Retina (tissue), 1 donor: ENCODE measurements at regions not wholly inside any gene's neighbourhood (a gene's known extent, or its start where the extent isn't known, plus 50 kb on each side); places are given as distances from the start of the nearest gene placed in this dataset.
"Not testable (repeated sequence)": the region's sequence is repeated elsewhere in the genome, so short reads cannot be mapped to it uniquely, and the experiment has no call there.

Experiments
- DNase-seq: peaks from one replicate; pipeline ENCODE4 v3.0.0-alpha.2; 2016

- no peak for DNase-seq
Observed at GRCh38 chr4:124874172-124874450, 161.6 kb upstream of the ANKRD50 start.

GRCh38 chr4:124873361-124874171 lies 161.0 kb upstream of the ANKRD50 start:
- DNase-seq: no peak

DNA sequence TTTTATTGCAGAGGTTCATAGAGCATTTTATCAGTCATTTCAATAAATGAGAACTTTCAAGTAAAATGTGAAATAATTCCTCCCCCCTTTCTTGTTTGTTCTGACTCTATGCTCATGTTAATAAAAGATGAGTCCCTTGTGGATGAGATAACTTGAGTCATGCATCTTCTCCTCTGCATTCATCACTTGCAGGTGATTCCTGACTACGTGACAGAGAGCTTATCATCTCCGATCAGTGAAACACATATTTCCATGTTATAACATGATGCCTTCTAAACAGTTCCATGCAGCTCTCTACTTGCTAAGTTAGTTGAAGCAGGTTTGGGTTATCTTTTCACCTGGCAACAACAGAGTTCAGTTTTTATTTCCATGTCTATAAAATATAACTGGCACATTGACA lies 160.1 kb upstream of the ANKRD50 start:
- no peak for DNase-seq

DNA sequence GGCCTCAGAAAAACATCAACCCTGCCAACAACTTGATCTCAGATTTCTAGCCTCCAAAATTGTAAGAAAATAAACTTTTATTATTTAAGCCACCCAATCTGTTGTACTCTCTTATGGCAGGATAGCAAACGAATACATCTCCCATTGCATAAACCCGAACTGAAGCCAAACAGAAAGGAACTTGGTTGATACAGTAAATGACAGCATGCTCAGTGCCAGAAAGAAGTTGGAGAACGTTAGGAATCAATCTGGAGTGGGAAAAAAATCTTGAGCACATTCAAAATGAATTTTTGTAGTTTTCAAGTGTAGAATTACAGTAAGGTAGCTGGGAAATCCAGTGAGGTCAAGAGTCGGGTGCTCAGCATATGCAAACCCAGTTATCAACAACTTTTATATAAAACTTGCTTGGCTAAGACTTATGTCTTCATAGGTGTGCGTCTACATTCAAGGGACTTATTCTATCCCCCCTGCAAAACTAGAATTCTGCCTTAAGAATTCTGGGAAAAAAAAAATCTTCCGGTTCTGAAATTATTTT lies 157.5 kb upstream of the ANKRD50 start:
- no peak for DNase-seq

- no peak for DNase-seq
Observed at GRCh38 chr4:124868495-124868894, 156.0 kb upstream of the ANKRD50 start.

DNA sequence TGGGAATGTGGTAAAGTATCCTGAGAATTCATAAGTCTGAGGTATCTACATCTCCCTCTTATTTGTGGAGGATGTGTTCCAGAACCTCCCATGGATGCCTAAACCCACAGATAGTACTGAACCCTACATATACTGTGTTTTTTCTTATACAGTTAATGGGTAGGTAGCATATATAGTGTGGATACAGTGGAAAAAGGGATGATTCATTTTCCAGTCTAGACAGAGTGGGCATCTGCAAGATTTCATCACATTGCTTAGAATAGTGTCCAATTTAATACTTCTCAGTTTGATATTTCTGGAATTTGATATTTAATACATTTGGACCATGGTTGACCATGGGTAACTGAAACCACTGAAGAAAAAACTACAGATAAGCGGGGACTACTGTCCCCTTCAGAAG lies 155.0 kb upstream of the ANKRD50 start:
- DNase-seq: no peak

- no peak for DNase-seq
Observed at GRCh38 chr4:124866301-124866700, 153.8 kb upstream of the ANKRD50 start.

GRCh38 chr4:124863040-124863545 lies 150.6 kb upstream of the ANKRD50 start:
- DNase-seq: no peak

DNA sequence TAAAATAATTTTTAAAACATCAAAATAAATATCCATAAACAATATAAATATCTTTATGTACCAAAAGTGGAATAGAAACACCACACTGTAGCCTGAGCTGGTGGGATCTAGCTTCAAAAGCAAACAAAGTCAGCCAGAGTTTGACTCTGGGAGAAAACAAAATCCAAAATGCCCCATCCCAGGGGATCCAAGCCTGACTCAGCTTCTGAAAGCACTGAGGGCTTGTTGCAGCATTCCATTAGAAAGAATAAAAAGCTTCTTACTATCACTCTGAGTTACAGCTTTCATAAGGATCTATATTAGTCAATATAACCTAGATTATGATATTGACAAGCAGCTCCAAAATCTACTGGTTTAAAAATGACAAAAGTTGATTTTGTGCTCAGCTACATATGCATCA lies 149.7 kb upstream of the ANKRD50 start:
- DNase-seq: no peak

DNA sequence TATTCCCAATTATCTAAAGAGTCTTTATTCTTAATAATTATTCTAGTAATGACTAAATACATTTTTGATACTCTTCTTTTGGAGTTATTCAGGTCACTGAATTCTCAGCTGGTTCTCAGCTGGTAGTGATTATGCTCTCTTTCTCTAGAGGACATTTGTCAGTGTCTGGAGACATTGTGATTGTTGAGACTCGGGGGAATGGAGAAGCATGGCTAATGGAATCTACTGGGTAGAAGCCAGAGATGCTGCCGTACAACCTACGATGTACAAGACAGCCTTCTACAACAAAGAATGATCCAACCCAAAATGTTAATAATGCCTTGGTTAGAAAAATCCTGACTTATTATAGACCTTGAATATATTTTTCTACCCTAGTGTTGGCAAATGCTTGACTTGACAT lies 149.2 kb upstream of the ANKRD50 start:
- no peak for DNase-seq

DNA sequence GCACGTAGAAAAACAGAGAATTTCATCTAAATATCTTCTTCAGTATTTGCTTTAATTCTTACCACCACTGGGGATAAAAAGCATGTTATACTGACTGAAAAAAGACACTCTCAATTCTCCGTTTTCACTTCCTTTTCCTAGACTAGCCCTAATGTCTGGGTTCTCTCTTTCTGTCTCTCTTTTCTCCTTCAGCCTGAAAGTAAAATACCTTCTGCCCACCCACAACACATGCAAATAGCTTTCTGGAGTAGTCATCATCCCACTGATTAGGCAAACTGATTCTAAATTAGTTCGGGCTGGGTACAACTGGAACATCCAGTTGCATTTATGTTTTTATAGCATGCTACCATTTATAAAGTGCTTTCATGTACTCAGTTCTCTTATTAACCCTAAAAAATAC lies 142.4 kb upstream of the ANKRD50 start:
- DNase-seq: no peak

- no peak for DNase-seq
Observed at GRCh38 chr4:124851741-124852140, 139.2 kb upstream of the ANKRD50 start.

DNA sequence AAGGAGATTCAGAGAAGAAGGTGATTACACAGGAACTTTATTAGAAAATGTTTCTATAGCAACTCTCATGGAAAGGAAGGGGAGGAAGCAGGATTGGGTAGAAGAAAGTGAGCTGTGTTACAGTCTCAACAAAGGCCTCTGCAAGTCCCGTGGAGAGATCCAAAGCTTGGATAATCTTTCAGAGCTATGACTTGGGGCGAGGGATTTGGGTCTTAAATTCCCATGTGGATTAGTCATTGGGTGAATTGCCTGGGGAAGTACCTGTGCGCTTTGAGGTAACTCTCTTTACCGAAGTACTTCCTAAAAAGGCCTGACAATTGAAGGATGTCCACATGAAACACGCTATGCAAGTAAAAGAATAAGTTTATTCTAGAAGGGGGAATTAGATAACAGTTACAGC lies 133.8 kb upstream of the ANKRD50 start:
- no peak for DNase-seq

DNA sequence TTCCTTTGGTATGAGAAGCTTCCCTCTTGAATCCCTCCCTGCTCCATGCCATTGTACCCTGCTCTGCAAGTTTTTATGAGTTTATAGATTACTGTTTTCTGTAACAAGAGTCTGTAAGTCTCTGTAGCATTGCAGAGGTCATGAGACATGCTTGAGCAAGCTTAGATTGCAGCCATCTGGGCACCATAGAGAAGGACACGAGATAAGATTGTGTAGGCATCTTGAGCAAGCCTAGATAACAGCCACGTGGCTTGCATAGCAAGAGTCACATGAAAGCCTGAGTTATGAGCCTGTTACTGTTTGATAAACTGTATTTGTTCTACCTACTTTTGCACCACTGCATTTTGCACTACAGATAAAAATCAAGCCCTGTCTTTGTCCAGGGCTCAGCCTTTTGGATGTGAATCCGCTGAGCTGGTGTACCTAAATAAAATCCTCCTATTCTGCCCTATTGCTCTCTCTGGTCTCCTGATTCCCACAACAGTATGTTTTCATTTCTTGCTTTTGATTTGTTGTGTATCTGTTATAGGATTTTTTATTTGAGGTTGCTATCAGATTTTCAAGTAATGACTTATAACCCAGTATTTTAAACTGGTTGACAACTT lies 127.4 kb upstream of the ANKRD50 start:
- no peak for DNase-seq

DNA sequence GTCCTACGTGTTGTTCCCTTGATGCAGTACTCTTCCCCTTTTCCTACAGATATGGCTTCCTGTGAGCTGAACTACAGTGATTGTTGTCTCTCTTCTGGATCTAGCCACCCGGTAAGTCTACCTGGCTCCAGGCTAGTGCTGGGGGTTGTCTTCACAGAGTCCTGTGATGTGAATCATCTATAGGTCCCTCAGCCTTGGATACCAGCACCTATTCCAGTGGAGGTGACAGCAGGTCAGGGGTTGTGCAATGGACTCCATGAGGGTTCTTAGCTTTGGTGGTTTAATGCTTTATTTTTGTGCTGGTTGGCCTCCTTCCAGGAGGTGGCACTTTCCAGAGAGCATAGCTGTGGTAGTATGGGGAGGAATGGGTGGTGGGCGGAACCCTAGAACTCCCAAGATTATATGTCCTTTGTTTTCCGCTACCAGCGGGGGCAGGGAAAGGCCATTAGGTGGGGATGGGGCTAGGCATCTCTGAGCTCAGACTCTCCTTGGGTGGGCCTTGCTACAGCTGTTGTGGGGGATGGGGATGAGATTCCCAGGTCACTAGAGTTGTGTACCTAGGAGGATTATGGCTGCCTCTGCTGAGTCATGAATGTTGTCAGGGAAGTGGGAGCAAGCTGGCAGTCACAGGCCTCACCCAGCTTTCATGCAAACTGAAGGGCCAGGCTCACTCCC lies 121.4 kb upstream of the ANKRD50 start:
- DNase-seq: no peak

GRCh38 chr4:124828382-124828781 lies 115.8 kb upstream of the ANKRD50 start:
- no peak for DNase-seq

- DNase-seq: no peak
Observed at GRCh38 chr4:124817531-124817930, 105.0 kb upstream of the ANKRD50 start.

DNA sequence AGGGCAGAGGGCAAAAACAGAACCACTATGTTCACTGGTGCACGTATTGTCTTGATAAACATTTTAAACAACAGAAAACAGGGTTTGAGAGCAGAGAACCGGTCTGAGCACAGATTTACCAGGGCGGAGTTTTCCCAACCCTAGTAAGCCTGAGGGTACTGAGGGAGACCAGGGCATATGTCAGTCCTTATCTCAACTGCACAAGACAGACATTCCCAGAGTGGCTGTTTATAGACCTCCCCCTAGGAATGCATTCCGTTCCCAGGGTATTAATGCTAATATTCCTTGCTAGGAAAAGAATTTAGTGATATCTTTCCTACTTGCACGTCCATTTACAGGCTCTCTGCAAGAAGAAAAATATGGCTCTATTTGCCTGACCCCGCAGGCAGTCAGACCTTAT lies 99.7 kb upstream of the ANKRD50 start:
- not testable (repeated sequence) for DNase-seq

- DNase-seq: no peak
Observed at GRCh38 chr4:124810827-124811226, 98.3 kb upstream of the ANKRD50 start.

GRCh38 chr4:124807421-124807820 lies 94.9 kb upstream of the ANKRD50 start:
- no peak for DNase-seq

DNA sequence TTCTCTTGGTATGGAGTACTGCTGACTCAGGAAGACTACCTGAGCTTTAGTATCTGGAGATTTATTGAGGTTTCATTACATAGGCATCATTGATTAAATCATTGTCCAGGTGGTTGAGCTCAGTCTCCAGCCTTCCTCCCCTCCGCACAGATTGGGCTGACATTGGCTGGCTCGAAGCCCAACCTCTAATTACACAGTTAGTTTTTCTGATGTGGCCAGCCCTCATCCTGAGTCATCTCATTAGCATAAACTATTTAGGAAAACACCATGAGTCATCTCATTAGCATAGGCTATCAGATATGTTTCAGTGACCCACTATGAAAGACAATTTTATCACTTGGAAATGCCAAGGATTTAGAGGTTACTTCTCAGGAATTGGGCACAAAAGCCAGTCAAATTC lies 93.9 kb upstream of the ANKRD50 start:
- DNase-seq: no peak

- no peak for DNase-seq
Observed at GRCh38 chr4:124804584-124804983, 92.1 kb upstream of the ANKRD50 start.

DNA sequence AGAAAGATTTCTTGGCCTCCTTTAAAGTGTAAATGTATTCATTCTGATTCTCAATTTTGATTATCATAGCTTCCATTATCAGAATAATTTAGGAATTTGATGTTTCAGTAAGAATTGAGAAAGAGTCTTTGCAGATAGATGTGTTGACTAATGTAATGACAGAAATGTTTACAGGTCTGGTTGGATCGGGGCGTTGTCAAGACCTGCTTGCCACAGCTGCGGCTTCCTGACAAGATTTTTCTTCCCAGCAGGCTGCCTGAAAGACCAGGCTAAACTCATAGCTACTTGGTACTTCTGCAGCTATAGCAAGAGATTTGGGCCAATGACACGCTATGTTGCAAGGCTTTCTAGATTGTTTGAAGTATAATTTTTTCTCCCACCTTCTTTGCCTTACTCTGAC lies 91.5 kb upstream of the ANKRD50 start:
- no peak for DNase-seq

- no peak for DNase-seq
Observed at GRCh38 chr4:124803641-124804040, 91.1 kb upstream of the ANKRD50 start.
